ENCODE measurements at regions not wholly inside any gene's neighbourhood (a gene's known extent, or its start where the extent isn't known, plus 50 kb on each side); places are given as distances from the start of the nearest gene placed in this dataset.
"Not testable (repeated sequence)": the region's sequence is repeated elsewhere in the genome, so short reads cannot be mapped to it uniquely, and the experiment has no call there.

GRCh38 chr4:159029481-159029880, 73.4 kb upstream of the RAPGEF2 start:
- no peak for DNase-seq (ENCODE audit: low read depth)
- H3K4me3 ChIP-seq (replicated peaks; ENCODE audit: low read depth, low read length) = no peak overlapping the region
- no peak for TF ChIP-seq CTCF (IDR thresholded peaks at IDR 0.05; ENCODE audit: low read length, missing control alignments)

- not testable (repeated sequence) for DNase-seq (ENCODE audit: low read depth); H3K4me3 ChIP-seq (replicated peaks; ENCODE audit: low read depth, low read length)
Observed at GRCh38 chr4:159030297-159030696, 72.6 kb upstream of the RAPGEF2 start.

- DNase-seq (ENCODE audit: low read depth) = no peak
- TF ChIP-seq CTCF (IDR thresholded peaks at IDR 0.05; ENCODE audit: low read length, missing control alignments) = no peak
- H3K4me3 ChIP-seq (replicated peaks; ENCODE audit: low read depth, low read length) = no peak overlapping the region
Observed at GRCh38 chr4:159035570-159035969, 67.3 kb upstream of the RAPGEF2 start.

GRCh38 chr4:159038536-159038935, 64.3 kb upstream of the RAPGEF2 start:
- TF ChIP-seq CTCF (IDR thresholded peaks at IDR 0.05; ENCODE audit: low read length, missing control alignments) = no peak
- DNase-seq (ENCODE audit: low read depth) = no peak
- no peak overlapping the region for H3K4me3 ChIP-seq (replicated peaks; ENCODE audit: low read depth, low read length)

GRCh38 chr4:159041054-159042034, 61.5 kb upstream of the RAPGEF2 start:
- no peak for DNase-seq (ENCODE audit: low read depth)
- no peak overlapping the region for H3K4me3 ChIP-seq (replicated peaks; ENCODE audit: low read depth, low read length)
- TF ChIP-seq CTCF (IDR thresholded peaks at IDR 0.05; ENCODE audit: low read length, missing control alignments) = no peak

GRCh38 chr4:159042097-159042605, 60.7 kb upstream of the RAPGEF2 start:
- no peak for DNase-seq (ENCODE audit: low read depth)
- TF ChIP-seq CTCF (IDR thresholded peaks at IDR 0.05; ENCODE audit: low read length, missing control alignments) = no peak

GRCh38 chr4:159042868-159043267, 60.0 kb upstream of the RAPGEF2 start:
- DNase-seq (ENCODE audit: low read depth) = no peak
- no peak overlapping the region for H3K4me3 ChIP-seq (replicated peaks; ENCODE audit: low read depth, low read length)
- TF ChIP-seq CTCF (IDR thresholded peaks at IDR 0.05; ENCODE audit: low read length, missing control alignments) = no peak

More at GRCh38 chr4:159042097-159042605, 60.7 kb upstream of the RAPGEF2 start:
- no peak overlapping the region for H3K4me3 ChIP-seq (replicated peaks; ENCODE audit: low read depth, low read length)
